Suprapubic skin (tissue), 4 donors: ENCODE measurements at regions not wholly inside any gene's neighbourhood (a gene's known extent, or its start where the extent isn't known, plus 50 kb on each side); places are given as distances from the start of the nearest gene placed in this dataset.

Source experiments
- DNase-seq, 2 donors: peaks; one replicate each; pipeline ENCODE4 v3.0.0-alpha.2; 2019; ENCODE audit warnings: low spot score in 2 of 2
- H3K27ac ChIP-seq: fragments of 200-600 bp; sonication (generic); one replicate; pipeline ENCODE4 v1.5.1; 2019
- H3K27me3 ChIP-seq: fragments of 200-600 bp; sonication (generic); one replicate; pipeline ENCODE4 v1.5.1; 2019
- H3K36me3 ChIP-seq: fragments of 200-600 bp; sonication (generic); one replicate; pipeline ENCODE4 v1.5.1; 2019
- H3K4me1 ChIP-seq: fragments of 200-600 bp; sonication (generic); one replicate; pipeline ENCODE4 v1.5.1; 2019
- H3K4me3 ChIP-seq: fragments of 200-600 bp; sonication (generic); one replicate; pipeline ENCODE4 v1.5.1; 2019; ENCODE audit warnings: mild to moderate bottlenecking
- H3K9me3 ChIP-seq: fragments of 200-600 bp; sonication (generic); one replicate; pipeline ENCODE4 v1.5.1; 2019
- EP300 ChIP-seq: sonication (generic); formaldehyde crosslinking; IDR thresholded peaks from one replicate; pipeline ENCODE4 v1.6.1; 2017; ENCODE audit warnings: antibody characterized with exemption
- POLR2A ChIP-seq, 2 donors: fragments of 450-650 bp; IDR thresholded peaks; one replicate each; pipeline ENCODE4 v1.6.1; 2017; ENCODE audit warnings: antibody characterized with exemption in 2 of 2, mild to moderate bottlenecking in 2 of 2, moderate library complexity in 2 of 2
- POLR2AphosphoS5 ChIP-seq, 3 donors: sonication (generic); formaldehyde crosslinking; IDR thresholded peaks; one replicate each; pipeline ENCODE4 v1.6.1; 2017; ENCODE audit warnings: antibody characterized with exemption in 3 of 3
- WGBS: methylation state at CpG from one replicate; pipeline ENCODE4 v1.1.5; 2018; 5-methylcytosine and 5-hydroxymethylcytosine counted together
- TF ChIP-seq, protein P1 (sequence below), 2 donors: fragments of 200-600 bp in 1 of 2; fragments of 450-650 bp in 1 of 2; sonication (generic) in 1 of 2; IDR thresholded peaks; one replicate each; pipeline ENCODE4 v1.5.1; 2016 to 2019; ENCODE audit warnings: antibody characterized with exemption in 2 of 2, mild to moderate bottlenecking in 1 of 2, moderate library complexity in 1 of 2

DNA sequence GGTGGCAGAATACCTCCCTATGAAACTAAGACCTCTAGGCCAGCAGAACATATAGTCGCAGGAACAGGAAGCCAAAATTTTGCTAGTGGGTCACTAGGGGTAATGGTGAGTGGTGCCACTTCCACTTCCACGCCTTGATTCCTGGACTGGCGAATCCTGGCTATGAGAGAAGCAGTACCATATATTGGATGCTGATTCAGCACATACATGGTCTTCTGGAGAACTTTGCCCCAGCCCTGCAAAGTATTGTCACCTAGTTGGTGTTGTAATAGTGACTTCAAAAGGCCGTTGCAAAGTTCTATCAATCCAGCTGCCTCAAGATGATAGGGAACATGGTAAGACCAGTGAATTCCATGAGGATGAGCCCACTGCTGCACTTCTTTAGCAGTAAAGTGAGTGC, 769.8 kb upstream of the GYPC start:
- no peaks in the 10 kb centered on the region for H3K36me3 ChIP-seq
- 81% methylated on average over 4 of the region's 4 CpGs for WGBS
- no peak for DNase-seq
- H3K4me1 ChIP-seq = no peaks in the 10 kb centered on the region
- H3K4me3 ChIP-seq = no peak overlapping the region
- H3K27ac ChIP-seq = no peak overlapping the region
- no peaks in the 10 kb centered on the region for H3K27me3 ChIP-seq
- no peak for TF ChIP-seq POLR2A (IDR thresholded peaks at IDR 0.05)
- TF ChIP-seq, protein P1, sequence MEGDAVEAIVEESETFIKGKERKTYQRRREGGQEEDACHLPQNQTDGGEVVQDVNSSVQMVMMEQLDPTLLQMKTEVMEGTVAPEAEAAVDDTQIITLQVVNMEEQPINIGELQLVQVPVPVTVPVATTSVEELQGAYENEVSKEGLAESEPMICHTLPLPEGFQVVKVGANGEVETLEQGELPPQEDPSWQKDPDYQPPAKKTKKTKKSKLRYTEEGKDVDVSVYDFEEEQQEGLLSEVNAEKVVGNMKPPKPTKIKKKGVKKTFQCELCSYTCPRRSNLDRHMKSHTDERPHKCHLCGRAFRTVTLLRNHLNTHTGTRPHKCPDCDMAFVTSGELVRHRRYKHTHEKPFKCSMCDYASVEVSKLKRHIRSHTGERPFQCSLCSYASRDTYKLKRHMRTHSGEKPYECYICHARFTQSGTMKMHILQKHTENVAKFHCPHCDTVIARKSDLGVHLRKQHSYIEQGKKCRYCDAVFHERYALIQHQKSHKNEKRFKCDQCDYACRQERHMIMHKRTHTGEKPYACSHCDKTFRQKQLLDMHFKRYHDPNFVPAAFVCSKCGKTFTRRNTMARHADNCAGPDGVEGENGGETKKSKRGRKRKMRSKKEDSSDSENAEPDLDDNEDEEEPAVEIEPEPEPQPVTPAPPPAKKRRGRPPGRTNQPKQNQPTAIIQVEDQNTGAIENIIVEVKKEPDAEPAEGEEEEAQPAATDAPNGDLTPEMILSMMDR (IDR thresholded peaks at IDR 0.05) = no peak
- TF ChIP-seq EP300 = no peak
- no peak for TF ChIP-seq POLR2AphosphoS5 (IDR thresholded peaks at IDR 0.05)
- H3K9me3 ChIP-seq = peaks cover 12% of the 10 kb centered on the region

DNA sequence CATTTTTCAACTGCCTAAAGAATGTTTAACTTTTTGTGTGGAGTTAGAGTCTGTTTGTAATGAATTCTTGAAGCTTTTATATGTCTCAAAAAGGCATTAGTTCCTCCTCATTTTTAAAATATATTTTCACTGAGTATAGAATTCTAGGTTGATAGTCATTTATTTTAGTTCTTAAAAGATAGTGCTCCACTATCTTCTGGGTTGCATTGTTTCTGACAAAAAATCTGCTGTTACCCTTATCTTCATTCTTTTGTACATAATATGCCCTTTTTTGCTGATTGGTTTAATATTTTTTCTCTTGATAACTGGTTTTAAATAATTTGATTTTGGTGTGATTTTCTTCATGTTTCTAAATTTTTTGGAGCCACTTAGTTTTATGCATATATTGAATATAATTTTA, 754.7 kb upstream of the GYPC start:
- no peak for DNase-seq
- Histone ChIP-seq H3K4me3 (no peak overlapping the region), H3K27me3 (no peaks in the 10 kb centered on the region), H3K4me1 (no peaks in the 10 kb centered on the region), H3K27ac (no peak overlapping the region), H3K36me3 (no peaks in the 10 kb centered on the region), H3K9me3 (peaks cover 11% of the 10 kb centered on the region)
- TF ChIP-seq POLR2AphosphoS5 (IDR thresholded peaks at IDR 0.05) = no peak
- TF ChIP-seq, protein P1 (IDR thresholded peaks at IDR 0.05) = no peak
- TF ChIP-seq EP300 = no peak
- TF ChIP-seq POLR2A (IDR thresholded peaks at IDR 0.05) = no peak

DNA sequence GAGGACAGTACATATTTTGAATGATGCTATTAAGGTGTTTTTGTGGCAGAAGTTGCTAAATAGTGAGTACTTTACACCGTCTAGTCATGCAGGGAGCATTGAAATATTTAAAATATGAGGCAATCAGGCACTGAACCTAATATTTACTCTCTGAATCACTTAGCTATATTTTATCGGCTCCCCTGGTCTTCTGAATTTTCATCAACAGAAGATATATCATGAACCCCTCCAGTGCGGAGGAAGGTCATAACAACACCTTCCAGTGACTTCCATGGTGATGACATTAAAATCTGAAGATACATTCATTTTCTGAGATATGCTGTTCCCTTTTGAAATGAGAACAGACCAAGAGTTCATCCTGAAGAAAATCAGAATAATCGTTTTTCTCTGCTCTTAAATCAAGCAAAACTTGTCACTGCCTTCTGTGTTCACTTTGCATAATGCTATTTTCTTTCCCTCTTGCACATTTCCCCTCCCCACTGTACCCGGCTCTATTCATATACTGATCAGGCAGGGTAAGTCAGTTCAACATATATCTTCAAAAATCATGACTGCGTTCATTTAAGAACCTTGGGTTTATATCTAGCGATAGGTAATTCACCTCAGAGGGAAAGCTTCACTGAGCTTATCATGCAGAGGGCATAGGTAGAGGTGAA, 729.9 kb upstream of the GYPC start:
- Histone ChIP-seq H3K4me3 (no peak overlapping the region), H3K4me1 (no peaks in the 10 kb centered on the region), H3K27me3 (no peaks in the 10 kb centered on the region), H3K36me3 (no peaks in the 10 kb centered on the region), H3K27ac (no peak overlapping the region), H3K9me3 (no peaks in the 10 kb centered on the region)
- WGBS = 57% methylated on average over 7 of the region's 7 CpGs
- TF ChIP-seq EP300 (no peak), POLR2AphosphoS5 (IDR thresholded peaks at IDR 0.05) (no peak), POLR2A (IDR thresholded peaks at IDR 0.05) (no peak)
- TF ChIP-seq, protein P1 (IDR thresholded peaks at IDR 0.05) = no peak
- no peak for DNase-seq

DNA sequence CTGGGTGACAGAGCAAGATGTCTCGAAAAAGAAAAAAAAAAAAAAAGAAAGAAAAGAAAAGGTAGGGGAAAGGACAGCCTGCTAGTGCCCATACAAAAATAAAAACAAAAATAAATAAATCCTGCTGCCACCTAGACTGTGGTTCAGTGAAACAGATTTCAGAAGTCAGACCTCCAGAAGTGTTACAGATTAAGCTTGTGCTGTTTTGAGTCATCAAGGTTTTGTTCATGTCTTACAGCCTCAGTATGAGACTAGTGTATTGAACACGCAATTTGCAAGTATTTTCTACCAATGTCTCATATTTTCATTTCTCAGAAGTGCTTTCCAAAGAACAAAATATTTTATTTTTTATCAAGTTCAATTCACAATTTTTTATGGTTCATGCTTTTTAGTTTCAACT, 720.4 kb upstream of the GYPC start:
- no peak for TF ChIP-seq POLR2AphosphoS5 (IDR thresholded peaks at IDR 0.05)
- TF ChIP-seq, protein P1 (IDR thresholded peaks at IDR 0.05) = no peak
- TF ChIP-seq EP300 = no peak
- no peak for TF ChIP-seq POLR2A (IDR thresholded peaks at IDR 0.05)
- no peaks in the 10 kb centered on the region for H3K36me3 ChIP-seq
- no peaks in the 10 kb centered on the region for H3K4me1 ChIP-seq
- H3K4me3 ChIP-seq = no peak overlapping the region
- H3K9me3 ChIP-seq = peaks cover 6% of the 10 kb centered on the region
- no peak for DNase-seq
- 68% methylated on average over 2 of the region's 2 CpGs for WGBS
- no peaks in the 10 kb centered on the region for H3K27me3 ChIP-seq
- no peak overlapping the region for H3K27ac ChIP-seq

DNA sequence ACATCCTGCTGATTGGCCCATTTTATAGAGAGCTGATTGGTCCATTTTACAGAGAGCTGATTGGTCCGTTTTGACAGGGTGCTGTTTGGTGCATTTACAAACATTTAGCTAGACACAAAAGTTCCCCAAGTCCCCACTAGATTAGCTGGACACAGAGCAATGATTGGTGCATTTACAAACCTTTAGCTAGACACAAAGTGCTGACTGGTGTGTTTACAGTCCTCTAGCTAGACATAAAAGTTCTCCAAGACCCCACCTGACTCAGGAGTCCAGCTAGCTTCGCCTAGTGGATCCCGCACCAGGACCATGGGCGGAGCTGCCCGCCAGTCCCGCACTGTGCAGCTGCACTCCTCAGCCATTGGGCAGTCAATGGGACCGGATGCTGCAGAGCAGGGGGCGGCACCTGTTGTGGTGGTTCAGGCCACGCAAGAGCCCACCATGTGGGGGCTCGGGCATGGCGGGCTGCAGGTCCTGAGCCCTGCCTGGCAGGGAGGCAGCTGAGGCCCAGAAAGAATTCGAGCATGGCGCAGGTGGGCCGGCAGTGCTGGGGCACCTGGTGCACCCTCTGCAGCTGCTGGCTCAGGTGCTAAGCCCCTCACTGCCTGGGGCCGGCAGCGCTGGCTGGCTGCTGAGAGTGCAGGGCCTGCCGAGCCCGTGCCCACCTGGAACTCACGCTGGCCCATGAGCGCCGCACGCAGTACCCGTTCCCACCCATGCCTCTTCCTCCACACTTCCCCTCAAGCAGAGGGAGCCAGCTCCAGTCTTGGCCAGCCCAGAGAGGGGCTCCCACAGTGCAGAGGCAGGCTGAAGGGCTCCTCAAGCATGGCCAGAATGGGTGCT, 713.2 kb upstream of the GYPC start:
- 20% methylated on average over 1 of the region's 23 CpGs for WGBS
- no peaks in the 10 kb centered on the region for H3K27me3 ChIP-seq
- H3K9me3 ChIP-seq = peaks cover 12% of the 10 kb centered on the region
- no peaks in the 10 kb centered on the region for H3K36me3 ChIP-seq
- H3K4me3 ChIP-seq = no peak overlapping the region
- H3K27ac ChIP-seq = no peak overlapping the region
- no peaks in the 10 kb centered on the region for H3K4me1 ChIP-seq
- no peak for DNase-seq
- TF ChIP-seq, protein P1 (IDR thresholded peaks at IDR 0.05) = no peak
- TF ChIP-seq POLR2A (IDR thresholded peaks at IDR 0.05) (no peak), EP300 (no peak), POLR2AphosphoS5 (IDR thresholded peaks at IDR 0.05) (no peak)
